Mucosa of descending colon (tissue), 3 donors: ENCODE measurements at regions not wholly inside any gene's neighbourhood (a gene's known extent, or its start where the extent isn't known, plus 50 kb on each side); places are given as distances from the start of the nearest gene placed in this dataset.

ENCODE experiments used
- ATAC-seq: fragments of 200-7000 bp; cut with Tn5 transposase; one replicate; pipeline ENCODE4 v1.9.1; 2020; ENCODE audit warnings: mild to moderate bottlenecking, moderate library complexity
- DNase-seq, 3 donors: peaks; one replicate each; pipeline ENCODE4 v3.0.0-alpha.2; 2020
- H3K36me3 ChIP-seq: fragments of 200-600 bp; one replicate; pipeline ENCODE4 v1.8.0; 2021; ENCODE audit warnings: low read depth, mild to moderate bottlenecking
- H3K4me1 ChIP-seq: fragments of 200-600 bp; one replicate; pipeline ENCODE4 v1.8.0; 2021; ENCODE audit warnings: low read depth, mild to moderate bottlenecking
- H3K4me3 ChIP-seq: fragments of 200-600 bp; one replicate; pipeline ENCODE4 v1.8.0; 2021; ENCODE audit warnings: mild to moderate bottlenecking
- H3K9me3 ChIP-seq: fragments of 200-600 bp; one replicate; pipeline ENCODE4 v1.8.0; 2021; ENCODE audit warnings: mild to moderate bottlenecking
- CTCF ChIP-seq: fragments of 200-600 bp; IDR thresholded peaks from one replicate; pipeline ENCODE4 v1.8.0; 2022; ENCODE audit warnings: antibody characterized with exemption, mild to moderate bottlenecking
- intact Hi-C, 2 donors: fragments of 100-400 bp; cut with DNase I in 1 of 2; cut with micrococcal nuclease in 1 of 2; formaldehyde crosslinking; loops; one replicate each; pipeline versions ENCODE4 v1.11.0 to v1.11.1; 2022; cut with DNase I, micrococcal nuclease
- donor health status: DM: no; HTN: no; CAD: no; lungs with moderate emphysema.
- donor health status: DM: no; HTN: no; CAD: no.
- donor health status: DM: no; HTN: yes; CAD: no.

GRCh38 chr4:38344929-38345328, 319.1 kb upstream of the KLF3 start:
- no peaks in the 10 kb centered on the region for H3K4me1 ChIP-seq
- H3K36me3 ChIP-seq = no peaks in the 10 kb centered on the region
- H3K4me3 ChIP-seq = no peak overlapping the region
- intact Hi-C loops = no loop called here
- no peak for TF ChIP-seq CTCF
- H3K9me3 ChIP-seq = no peaks in the 10 kb centered on the region
- ATAC-seq (no peak), DNase-seq (no peak)

GRCh38 chr4:38347251-38347650, 316.7 kb upstream of the KLF3 start:
- Histone ChIP-seq H3K36me3 (no peaks in the 10 kb centered on the region), H3K4me1 (no peaks in the 10 kb centered on the region), H3K9me3 (peaks cover 4% of the 10 kb centered on the region), H3K4me3 (no peak overlapping the region)
- TF ChIP-seq CTCF = no peak
- ATAC-seq (no peak), DNase-seq (no peak)
- intact Hi-C loops = no loop called here

- no peaks in the 10 kb centered on the region for H3K4me1 ChIP-seq
- no peak for ATAC-seq
Observed at GRCh38 chr4:38354421-38354820, 309.6 kb upstream of the KLF3 start.

GRCh38 chr4:38354872-38355271, 309.1 kb upstream of the KLF3 start:
- H3K4me3 ChIP-seq = no peak overlapping the region
- no peaks in the 10 kb centered on the region for H3K36me3 ChIP-seq
- DNase-seq (no peak), ATAC-seq (no peak)
- intact Hi-C loops = no loop called here
- no peaks in the 10 kb centered on the region for H3K4me1 ChIP-seq
- no peak for TF ChIP-seq CTCF
- H3K9me3 ChIP-seq = peaks cover 8% of the 10 kb centered on the region

More at GRCh38 chr4:38354421-38354820, 309.6 kb upstream of the KLF3 start:
- peaks cover 8% of the 10 kb centered on the region for H3K9me3 ChIP-seq
- H3K4me3 ChIP-seq = no peak overlapping the region
- intact Hi-C loops = no loop called here
- no peaks in the 10 kb centered on the region for H3K36me3 ChIP-seq
- TF ChIP-seq CTCF = no peak
- no peak for DNase-seq

- no peaks in the 10 kb centered on the region for H3K36me3 ChIP-seq
- peaks cover 8% of the 10 kb centered on the region for H3K9me3 ChIP-seq
- H3K4me1 ChIP-seq = no peaks in the 10 kb centered on the region
- intact Hi-C loops = no loop called here
- ATAC-seq = no peak
- H3K4me3 ChIP-seq = no peak overlapping the region
- TF ChIP-seq CTCF = no peak
- DNase-seq = no peak
Observed at GRCh38 chr4:38356686-38357085, 307.3 kb upstream of the KLF3 start.

- Histone ChIP-seq H3K4me3 (no peak overlapping the region), H3K36me3 (no peaks in the 10 kb centered on the region), H3K9me3 (peaks cover 3% of the 10 kb centered on the region), H3K4me1 (no peaks in the 10 kb centered on the region)
- TF ChIP-seq CTCF = no peak
- DNase-seq (no peak), ATAC-seq (no peak)
- intact Hi-C loops = no loop called here
Observed at GRCh38 chr4:38357546-38357945, 306.5 kb upstream of the KLF3 start.
